NCI-H524 treated with DMSO at 0.1 percent for 48 hours (cell line): ENCODE measurements at regions not wholly inside any gene's neighbourhood (a gene's known extent, or its start where the extent isn't known, plus 50 kb on each side); places are given as distances from the start of the nearest gene placed in this dataset.

Experiments used
- DNase-seq: peaks from one replicate; lab custom pipeline; 2025; lab: John Stamatoyannopoulos, UW

DNA sequence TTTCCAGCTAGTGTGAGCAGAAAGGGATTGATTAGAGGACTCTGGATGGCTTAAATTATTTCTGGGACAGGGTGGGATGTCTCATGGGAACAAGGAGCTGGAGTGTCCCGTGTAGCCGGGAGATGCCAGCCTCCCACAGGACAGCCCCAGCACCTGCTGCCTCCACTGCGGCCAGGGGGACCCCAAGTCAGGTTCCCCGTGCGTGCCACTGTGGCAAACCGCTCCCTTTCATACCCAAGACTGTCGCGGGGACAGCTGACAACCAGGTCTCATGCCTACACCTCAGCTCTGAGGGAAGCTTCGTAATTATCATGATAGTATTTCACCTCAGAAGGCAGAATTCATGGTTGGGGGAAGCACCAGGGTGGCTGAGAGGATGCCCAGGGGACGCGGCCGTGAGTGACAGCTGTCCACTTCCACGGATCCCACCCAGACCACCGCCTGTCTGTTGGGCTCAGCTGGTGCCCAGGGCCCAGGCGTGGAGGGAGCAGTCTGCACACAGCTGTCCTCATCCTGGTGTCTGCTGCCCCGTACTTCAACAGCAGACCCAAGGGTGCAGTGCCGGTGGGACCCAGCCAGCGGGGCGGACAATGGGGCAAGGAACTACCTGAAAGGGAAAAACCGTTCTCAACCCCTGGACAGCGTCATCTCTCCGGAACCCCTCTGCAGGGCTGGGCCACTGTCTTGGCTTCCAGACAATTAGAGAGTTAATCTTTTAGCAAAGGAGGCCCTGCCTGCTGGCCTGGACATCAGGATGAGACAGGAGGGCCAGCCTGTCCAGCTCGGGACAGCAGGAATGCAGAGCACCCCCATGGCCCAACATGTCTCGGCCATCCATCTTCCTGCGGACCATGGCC is 166.9 kb downstream of the OLFM1 start:
- DNase-seq = no peak

- DNase-seq = no peak
Observed at GRCh38 chr9:135255033-135255840, 167.8 kb downstream of the OLFM1 start.

DNA sequence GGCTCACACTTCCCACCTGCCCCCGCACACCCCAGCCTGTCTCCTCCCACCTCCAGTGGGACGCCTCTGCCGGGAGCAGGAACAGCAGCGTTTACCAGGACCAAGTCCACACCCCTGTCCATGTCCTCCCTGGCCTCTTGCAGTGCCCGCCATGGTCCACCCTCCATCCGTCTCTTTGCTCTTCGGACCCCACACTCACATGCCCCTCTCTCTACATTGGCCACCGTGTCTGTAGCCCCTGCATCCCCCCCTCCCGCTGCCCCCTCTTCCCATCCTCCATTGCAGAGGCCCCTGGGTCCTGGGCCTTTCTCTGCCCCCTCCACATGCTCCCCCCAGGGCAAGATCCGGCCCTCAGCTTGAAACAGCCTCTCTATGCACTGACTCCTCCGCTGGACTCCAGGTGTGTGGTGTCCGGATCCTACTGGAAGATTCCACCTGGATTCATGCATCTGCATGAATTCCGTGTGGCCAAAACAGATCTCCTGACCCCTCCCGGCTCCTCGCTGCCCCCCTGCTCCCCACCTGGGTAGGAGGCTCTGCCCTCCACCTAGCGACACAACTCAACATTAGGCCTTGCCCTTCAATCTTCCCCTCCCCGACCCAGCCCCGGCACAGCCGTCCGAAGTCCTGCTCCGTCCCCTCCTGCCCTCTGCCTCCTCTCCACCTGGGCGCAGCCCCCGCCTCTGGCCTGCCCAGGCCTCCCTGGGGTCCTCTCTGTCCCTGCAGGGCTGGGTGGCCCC is 168.5 kb downstream of the OLFM1 start:
- DNase-seq = no peak

GRCh38 chr9:135256581-135257354 is 169.3 kb downstream of the OLFM1 start:
- DNase-seq = no peak

DNA sequence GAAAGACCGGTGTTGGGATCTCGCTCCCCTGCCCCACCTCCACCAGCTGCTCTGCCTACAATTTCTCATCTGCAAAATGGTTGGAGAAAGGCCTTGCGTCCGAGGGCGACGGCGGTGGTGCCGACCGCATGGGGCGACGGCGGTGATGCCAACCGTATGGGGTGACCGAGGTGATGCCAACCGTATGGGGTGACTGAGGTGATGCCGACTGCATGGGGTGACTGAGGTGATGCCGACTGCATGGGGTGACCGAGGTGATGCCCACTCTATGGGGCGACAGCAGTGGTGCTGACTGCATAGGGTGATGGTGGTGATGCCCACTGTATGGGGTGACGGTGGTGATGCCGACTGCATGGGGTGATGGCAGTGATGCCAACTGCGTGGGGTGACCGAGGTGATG is 171.0 kb downstream of the OLFM1 start:
- DNase-seq = no peak

DNA sequence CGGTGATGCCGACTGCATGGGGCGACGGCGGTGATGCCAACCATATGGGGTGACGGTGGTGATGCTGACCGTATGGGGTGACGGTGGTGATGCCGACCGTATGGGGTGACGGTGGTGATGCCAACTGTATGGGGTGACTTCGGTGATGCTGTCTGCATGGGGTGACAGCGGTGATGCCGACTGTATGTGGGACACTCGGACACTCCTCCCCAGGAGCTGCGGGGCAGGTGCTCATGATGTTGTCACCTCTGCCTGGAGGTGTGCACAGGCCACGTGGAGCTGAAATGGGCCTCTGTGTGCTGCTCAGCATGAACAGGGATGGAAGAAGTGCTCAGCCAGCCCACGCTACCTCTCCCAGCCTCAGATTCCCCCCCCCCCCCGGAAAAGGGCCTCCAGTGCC is 171.8 kb downstream of the OLFM1 start:
- no peak for DNase-seq

DNA sequence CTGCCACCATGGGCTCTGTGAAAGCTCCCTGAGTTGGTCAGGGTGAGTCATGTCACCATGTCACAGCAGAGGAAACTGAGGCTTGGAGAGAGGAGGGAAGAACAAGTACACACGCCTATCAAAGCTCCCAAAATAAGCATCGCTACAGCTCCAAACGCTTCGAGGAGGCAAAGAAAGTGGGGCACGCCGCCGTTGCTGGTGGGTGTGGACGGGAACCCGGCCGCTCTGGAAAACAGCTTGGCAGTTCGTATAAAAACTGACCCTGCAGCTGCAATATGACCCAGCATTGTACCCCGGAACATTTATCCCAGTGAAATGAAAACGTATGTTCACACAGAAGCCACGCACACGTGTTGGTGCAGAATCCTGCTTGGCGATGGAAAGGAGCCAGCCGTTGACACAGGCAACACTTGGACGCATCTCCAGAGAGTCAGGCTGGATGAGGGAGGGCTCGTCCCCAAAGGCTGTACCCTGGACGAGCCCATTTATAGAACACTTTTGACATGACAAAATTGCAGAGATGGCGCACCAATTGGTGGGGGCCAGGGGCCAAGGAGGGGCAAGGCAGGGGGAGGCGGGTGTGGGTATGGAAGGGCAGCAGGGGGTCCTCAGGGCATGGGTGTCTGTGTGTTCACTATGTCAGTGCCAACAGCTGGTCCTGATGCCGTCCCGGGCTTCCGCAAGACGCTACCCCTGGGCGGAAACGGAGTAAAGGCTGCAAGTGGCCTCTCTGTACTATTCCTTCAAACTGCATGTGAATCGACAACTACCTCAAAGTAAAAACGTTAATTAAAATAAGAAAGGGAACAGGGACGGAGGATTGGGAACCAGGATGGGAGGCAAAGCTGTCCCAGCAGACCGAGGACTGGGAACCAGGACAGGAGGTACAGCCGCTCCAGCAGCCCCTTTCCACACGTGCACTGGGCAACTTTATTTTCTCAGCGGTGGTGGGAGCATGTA is 173.0 kb downstream of the OLFM1 start:
- no peak for DNase-seq

DNA sequence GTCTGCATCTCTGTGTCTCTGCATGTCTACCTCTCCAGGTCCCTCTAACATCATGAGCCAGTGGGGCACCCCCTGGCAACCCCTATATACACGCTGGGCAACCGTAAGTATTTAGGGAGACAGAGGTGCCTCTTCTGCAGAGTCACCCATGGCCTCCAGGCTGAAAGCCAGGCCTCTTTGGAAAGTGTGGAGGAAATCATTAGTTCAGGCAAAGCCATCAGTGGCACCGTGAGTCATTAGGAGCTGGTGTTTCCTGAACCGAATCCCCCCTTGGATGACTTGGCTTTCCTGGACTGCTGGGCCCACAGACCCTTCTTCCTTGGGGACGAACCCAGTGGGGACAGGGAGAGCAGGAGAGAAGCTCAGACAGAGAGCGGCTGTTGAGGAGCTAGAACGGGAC is 174.8 kb downstream of the OLFM1 start:
- DNase-seq = no peak

GRCh38 chr9:135263511-135263910 is 176.0 kb downstream of the OLFM1 start:
- DNase-seq = no peak

DNA sequence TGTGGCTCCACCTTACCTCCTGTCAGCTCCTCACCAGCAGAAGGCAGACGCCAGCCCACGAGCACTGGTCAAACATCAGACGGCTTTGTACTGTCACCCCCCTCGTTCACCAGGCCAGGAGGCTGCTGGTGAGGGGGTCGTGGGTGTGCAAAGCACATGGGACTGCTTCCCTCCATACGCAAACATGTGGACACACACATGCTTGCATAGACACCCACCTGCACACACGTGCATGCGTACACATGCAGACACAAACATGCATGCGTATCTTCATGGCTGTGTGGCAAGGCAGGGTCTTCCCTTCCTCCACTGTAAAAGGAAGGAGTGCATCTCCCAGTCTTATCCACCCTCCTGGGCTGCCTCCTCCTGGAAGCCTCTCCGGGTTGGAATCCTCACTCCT is 178.5 kb downstream of the OLFM1 start:
- DNase-seq = no peak

- no peak for DNase-seq
Observed at GRCh38 chr9:135267191-135267809, 179.8 kb downstream of the OLFM1 start.

DNA sequence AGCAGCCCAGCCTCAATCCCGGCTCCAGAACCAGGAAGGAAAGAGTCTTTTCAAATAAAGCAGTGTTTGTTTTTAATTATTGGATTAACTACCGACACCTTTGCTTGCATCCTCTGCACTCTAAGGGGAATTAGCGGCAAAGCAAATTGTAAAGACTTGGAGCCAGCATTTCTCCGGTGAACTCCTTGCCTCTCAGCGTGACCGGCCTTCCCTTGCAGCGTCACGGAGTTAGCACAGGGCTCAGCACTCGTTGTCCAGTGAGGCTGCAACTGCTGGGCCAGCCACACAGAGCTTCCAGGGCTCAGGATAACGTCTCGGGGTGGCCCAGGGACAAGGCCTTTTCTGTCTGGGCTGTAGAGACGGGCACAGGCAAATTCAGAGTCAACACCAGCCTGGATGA is 180.6 kb downstream of the OLFM1 start:
- no peak for DNase-seq

DNA sequence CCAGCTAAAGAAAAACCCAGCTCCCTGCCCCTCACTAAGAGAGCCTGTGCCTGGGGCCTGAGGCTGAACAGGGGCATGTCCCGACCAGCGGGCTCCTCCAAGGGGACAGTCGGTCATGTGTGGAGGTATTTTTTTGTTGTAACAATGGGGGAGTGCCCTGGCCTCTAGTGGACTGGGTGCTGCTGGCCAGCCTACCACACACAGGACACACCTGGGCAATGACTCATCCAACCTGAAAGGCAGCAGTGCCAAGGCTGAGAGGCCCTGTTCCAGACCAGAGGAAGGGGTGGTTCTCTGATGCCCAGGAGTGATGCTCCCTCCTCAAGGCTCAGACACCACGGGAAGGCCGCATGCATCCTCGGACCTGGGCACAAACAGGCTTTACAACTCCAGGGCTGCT is 181.5 kb downstream of the OLFM1 start:
- DNase-seq = no peak

DNA sequence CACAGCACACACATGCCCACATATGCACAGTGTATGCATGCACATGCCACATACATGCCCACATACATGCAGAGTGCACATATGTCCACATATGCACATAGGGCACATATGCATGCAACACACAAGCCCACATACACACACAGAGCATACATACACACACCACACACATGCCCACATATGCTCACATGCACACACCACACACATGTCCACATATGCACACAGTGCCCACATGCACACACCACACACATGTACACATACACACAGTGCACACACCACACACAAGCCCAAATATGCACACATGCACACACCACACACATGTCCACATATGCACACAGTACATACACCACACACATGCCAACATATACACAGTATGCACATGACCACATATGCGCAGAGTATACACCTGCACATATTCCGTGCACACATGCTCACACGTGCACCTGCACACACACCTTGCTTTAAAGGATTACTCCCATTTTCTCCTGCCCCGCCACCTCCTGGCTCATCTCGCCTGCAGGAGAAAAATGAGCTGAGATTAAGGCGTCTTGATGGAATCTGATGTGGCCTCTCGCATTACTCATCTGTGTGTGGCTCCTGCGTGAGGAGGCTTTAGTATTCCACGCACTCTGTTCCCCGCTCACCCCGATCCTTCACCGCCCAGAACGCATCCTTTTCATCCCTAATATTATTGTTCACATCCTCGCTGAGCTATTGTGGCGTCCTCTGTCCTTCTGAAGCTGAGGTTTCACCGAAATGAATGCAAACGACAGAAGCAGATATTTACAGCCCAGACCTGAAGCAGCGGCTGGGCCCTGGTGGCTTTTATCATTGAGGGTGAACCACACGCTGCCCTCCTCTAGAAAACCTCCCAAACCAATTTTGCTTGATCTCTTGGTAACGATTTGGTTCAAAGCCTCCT is 182.7 kb downstream of the OLFM1 start:
- DNase-seq = no peak

DNA sequence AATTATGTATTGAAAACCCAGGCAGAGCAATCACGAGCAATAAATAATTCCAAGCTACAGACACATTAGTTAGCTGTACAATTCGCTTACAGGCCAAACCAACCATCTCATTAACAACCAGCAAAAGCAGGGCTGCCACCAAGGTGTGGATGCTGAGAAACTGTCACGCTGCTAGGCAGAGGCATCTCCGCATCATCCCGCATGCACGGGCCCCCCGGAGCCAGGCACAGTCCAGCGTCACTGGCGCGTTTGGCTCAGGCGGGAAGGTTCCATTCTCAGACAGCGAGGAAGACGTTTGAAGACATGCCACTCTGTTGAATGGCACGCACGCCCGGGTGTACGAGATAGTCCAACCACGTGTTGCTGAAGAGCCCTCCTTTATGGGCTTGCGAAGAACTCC is 184.0 kb downstream of the OLFM1 start:
- no peak for DNase-seq

DNA sequence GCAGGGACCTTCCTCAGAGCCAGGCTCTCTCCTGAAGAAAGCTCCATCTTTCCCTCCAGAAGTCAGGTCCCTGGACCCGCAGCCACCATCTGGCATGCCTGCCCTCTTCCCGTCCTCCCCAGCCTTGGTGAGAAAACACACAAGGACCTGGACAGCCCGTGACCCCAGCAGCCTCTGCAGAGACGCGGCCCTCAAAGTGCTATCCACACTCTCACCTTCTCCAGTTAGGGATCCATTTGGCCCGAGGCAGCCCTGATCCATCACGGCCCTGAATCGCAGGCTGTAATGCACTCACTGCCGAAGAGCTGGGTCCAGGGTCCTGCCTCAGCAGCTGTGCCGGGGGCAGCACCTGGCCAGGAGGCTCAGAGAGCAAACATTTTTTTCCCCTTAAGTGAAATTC is 185.1 kb downstream of the OLFM1 start:
- DNase-seq = no peak

GRCh38 chr9:135273008-135273407 is 185.5 kb downstream of the OLFM1 start:
- DNase-seq = peak; percentile 79

- no peak for DNase-seq
Observed at GRCh38 chr9:135275163-135275562, 187.7 kb downstream of the OLFM1 start.
